BE2C (cell line): ENCODE measurements at regions not wholly inside any gene's neighbourhood (a gene's known extent, or its start where the extent isn't known, plus 50 kb on each side); places are given as distances from the start of the nearest gene placed in this dataset.

Source experiments
- DNase-seq: peaks from one replicate; pipeline ENCODE4 v3.0.0-alpha.2; 2020
- H3K27me3 ChIP-seq: fragments of 250-450 bp; sonication (Bioruptor Pico); 2 replicates; pipeline ENCODE4 v1.5.1; 2020; ENCODE audit warnings: mild to moderate bottlenecking
- H3K36me3 ChIP-seq: fragments of 250-450 bp; sonication (Bioruptor Pico); 2 replicates; pipeline ENCODE4 v1.5.1; 2020; ENCODE audit warnings: mild to moderate bottlenecking
- H3K4me1 ChIP-seq: fragments of 250-450 bp; sonication (Bioruptor Pico); 2 replicates; pipeline ENCODE4 v1.5.1; 2020
- H3K4me3 ChIP-seq: 2 replicates; pipeline ENCODE4 v1.5.1; 2011; ENCODE audit warnings: low read depth, low read length
- H3K9me3 ChIP-seq: fragments of 250-450 bp; sonication (Bioruptor Pico); 2 replicates; pipeline ENCODE4 v1.5.1; 2020
- CTCF ChIP-seq: IDR thresholded peaks from 2 replicates; pipeline ENCODE4 v1.5.1; 2012; ENCODE audit warnings: mild to moderate bottlenecking, low read depth, low read length

GRCh38 chr3:107428051-107428858 is 51.0 kb downstream of the CCDC54 start:
- H3K36me3 ChIP-seq = no peaks in the 10 kb centered on the region
- DNase-seq = no peak
- no peaks in the 10 kb centered on the region for H3K9me3 ChIP-seq
- H3K4me3 ChIP-seq = no peak overlapping the region
- no peaks in the 10 kb centered on the region for H3K27me3 ChIP-seq
- no peak for TF ChIP-seq CTCF
- no peaks in the 10 kb centered on the region for H3K4me1 ChIP-seq

- peak overlapping the region; percentile 52 for H3K4me3 ChIP-seq
- H3K4me1 ChIP-seq = no peaks in the 10 kb centered on the region
- H3K27me3 ChIP-seq = no peaks in the 10 kb centered on the region
- H3K36me3 ChIP-seq = no peaks in the 10 kb centered on the region
- H3K9me3 ChIP-seq = no peaks in the 10 kb centered on the region
- peak; percentile 91 for TF ChIP-seq CTCF
- peak; percentile 81 for DNase-seq
Observed at GRCh38 chr3:107429320-107430181, 52.3 kb downstream of the CCDC54 start.

GRCh38 chr3:107430214-107430995 is 53.2 kb downstream of the CCDC54 start:
- no peak for TF ChIP-seq CTCF
- Histone ChIP-seq H3K9me3 (no peaks in the 10 kb centered on the region), H3K36me3 (no peaks in the 10 kb centered on the region), H3K4me1 (no peaks in the 10 kb centered on the region), H3K27me3 (no peaks in the 10 kb centered on the region), H3K4me3 (no peak overlapping the region)
- no peak for DNase-seq

GRCh38 chr3:107430996-107431245 is 53.7 kb downstream of the CCDC54 start:
- no peaks in the 10 kb centered on the region for H3K27me3 ChIP-seq
- no peaks in the 10 kb centered on the region for H3K9me3 ChIP-seq
- TF ChIP-seq CTCF = no peak
- DNase-seq = no peak
- no peaks in the 10 kb centered on the region for H3K36me3 ChIP-seq
- peak overlapping the region; percentile 78 for H3K4me3 ChIP-seq
- no peaks in the 10 kb centered on the region for H3K4me1 ChIP-seq

- 0 out of 2 replicates have a peak, but pooled peaks have one; percentile 6 for TF ChIP-seq CTCF
- H3K27me3 ChIP-seq = no peaks in the 10 kb centered on the region
Observed at GRCh38 chr3:107431246-107432012, 54.2 kb downstream of the CCDC54 start.

More at GRCh38 chr3:107431246-107432012, 54.2 kb downstream of the CCDC54 start:
- Histone ChIP-seq H3K36me3 (no peaks in the 10 kb centered on the region), H3K9me3 (no peaks in the 10 kb centered on the region), H3K4me3 (peak overlapping the region; percentile 78), H3K4me1 (no peaks in the 10 kb centered on the region)
- peak; percentile 80 for DNase-seq
